ENCODE measurements at regions not wholly inside any gene's neighbourhood (a gene's known extent, or its start where the extent isn't known, plus 50 kb on each side); places are given as distances from the start of the nearest gene placed in this dataset.

- Histone ChIP-seq H2AFZ (ENCODE audit: low read depth, low read length) (no peak overlapping the region), H3F3A (ENCODE audit: insufficient read depth, low read length, poor library complexity, severe bottlenecking) (no peaks in the 10 kb centered on the region), H3K4me2 (ENCODE audit: low read length) (no peak overlapping the region), H3K27me3 (ENCODE audit: insufficient read depth, low read depth, low read length) (no peaks in the 10 kb centered on the region), H4K20me1 (ENCODE audit: insufficient read depth) (no peaks in the 10 kb centered on the region), H3K9ac (ENCODE audit: low read length) (no peak overlapping the region), H3K36me3 (ENCODE audit: insufficient read depth, low read length) (no peaks in the 10 kb centered on the region), H3K79me2 (replicated peaks; ENCODE audit: insufficient read depth, low read length) (no peaks in the 10 kb centered on the region), H3K4me3 (ENCODE audit: low read length) (no peak overlapping the region), H3K9me2 (ENCODE audit: insufficient read depth, low read length) (no peaks in the 10 kb centered on the region), H3K9me3 (ENCODE audit: low read length) (no peaks in the 10 kb centered on the region), H3K27ac (ENCODE audit: low read length) (no peak overlapping the region)
- TF ChIP-seq SMC3 (conservative IDR thresholded peaks at IDR 0.05; ENCODE audit: poor library complexity): no peak
- TF ChIP-seq, protein P1, sequence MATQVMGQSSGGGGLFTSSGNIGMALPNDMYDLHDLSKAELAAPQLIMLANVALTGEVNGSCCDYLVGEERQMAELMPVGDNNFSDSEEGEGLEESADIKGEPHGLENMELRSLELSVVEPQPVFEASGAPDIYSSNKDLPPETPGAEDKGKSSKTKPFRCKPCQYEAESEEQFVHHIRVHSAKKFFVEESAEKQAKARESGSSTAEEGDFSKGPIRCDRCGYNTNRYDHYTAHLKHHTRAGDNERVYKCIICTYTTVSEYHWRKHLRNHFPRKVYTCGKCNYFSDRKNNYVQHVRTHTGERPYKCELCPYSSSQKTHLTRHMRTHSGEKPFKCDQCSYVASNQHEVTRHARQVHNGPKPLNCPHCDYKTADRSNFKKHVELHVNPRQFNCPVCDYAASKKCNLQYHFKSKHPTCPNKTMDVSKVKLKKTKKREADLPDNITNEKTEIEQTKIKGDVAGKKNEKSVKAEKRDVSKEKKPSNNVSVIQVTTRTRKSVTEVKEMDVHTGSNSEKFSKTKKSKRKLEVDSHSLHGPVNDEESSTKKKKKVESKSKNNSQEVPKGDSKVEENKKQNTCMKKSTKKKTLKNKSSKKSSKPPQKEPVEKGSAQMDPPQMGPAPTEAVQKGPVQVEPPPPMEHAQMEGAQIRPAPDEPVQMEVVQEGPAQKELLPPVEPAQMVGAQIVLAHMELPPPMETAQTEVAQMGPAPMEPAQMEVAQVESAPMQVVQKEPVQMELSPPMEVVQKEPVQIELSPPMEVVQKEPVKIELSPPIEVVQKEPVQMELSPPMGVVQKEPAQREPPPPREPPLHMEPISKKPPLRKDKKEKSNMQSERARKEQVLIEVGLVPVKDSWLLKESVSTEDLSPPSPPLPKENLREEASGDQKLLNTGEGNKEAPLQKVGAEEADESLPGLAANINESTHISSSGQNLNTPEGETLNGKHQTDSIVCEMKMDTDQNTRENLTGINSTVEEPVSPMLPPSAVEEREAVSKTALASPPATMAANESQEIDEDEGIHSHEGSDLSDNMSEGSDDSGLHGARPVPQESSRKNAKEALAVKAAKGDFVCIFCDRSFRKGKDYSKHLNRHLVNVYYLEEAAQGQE (IDR thresholded peaks at IDR 0.05; ENCODE audit: borderline replicate concordance): no peak
- no peak for TF ChIP-seq POLR2AphosphoS5 (IDR thresholded peaks at IDR 0.05)
- no peak for TF ChIP-seq EP300 (conservative IDR thresholded peaks at IDR 0.05; ENCODE audit: poor library complexity, severe bottlenecking)
- TF ChIP-seq EZH2 (IDR thresholded peaks at IDR 0.05; ENCODE audit: borderline replicate concordance, insufficient read depth, low read length, poor library complexity, severe bottlenecking): no peak
These were observed 395.2 kb upstream of the ZNF462 start for GRCh38 chr9:106467865-106468164.

DNA sequence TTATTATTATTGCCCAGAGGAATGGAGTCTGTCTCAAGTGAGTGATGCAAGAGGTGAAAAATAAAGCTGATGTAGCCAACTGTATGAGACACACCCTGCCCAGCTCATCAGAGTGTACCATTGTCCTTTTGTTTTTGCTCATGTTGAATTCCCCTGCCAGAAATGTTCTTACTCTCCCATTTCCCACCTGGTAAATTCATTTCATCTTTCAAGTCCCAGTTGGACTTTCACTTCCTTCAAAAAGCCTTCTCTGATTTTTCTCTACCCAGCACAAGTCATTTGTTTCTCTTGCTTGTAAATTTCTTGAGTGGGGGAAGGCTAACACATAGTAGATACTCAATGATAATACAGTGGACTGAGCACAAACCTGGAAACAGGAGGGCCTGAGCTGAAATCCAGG is 394.5 kb upstream of the ZNF462 start:
- no peaks in the 10 kb centered on the region for H4K20me1 ChIP-seq (ENCODE audit: insufficient read depth)
- no peak overlapping the region for H3K9ac ChIP-seq (ENCODE audit: low read length)
- no peak overlapping the region for H3K4me2 ChIP-seq (ENCODE audit: low read length)
- H3K79me2 ChIP-seq (replicated peaks; ENCODE audit: insufficient read depth, low read length): no peaks in the 10 kb centered on the region
- no peak overlapping the region for H3K4me3 ChIP-seq (ENCODE audit: low read length)
- H3K36me3 ChIP-seq (ENCODE audit: insufficient read depth, low read length): no peaks in the 10 kb centered on the region
- H2AFZ ChIP-seq (ENCODE audit: low read depth, low read length): no peak overlapping the region
- no peaks in the 10 kb centered on the region for H3K9me2 ChIP-seq (ENCODE audit: insufficient read depth, low read length)
- no peak for TF ChIP-seq SMC3 (conservative IDR thresholded peaks at IDR 0.05; ENCODE audit: poor library complexity)
- TF ChIP-seq, protein P2, sequence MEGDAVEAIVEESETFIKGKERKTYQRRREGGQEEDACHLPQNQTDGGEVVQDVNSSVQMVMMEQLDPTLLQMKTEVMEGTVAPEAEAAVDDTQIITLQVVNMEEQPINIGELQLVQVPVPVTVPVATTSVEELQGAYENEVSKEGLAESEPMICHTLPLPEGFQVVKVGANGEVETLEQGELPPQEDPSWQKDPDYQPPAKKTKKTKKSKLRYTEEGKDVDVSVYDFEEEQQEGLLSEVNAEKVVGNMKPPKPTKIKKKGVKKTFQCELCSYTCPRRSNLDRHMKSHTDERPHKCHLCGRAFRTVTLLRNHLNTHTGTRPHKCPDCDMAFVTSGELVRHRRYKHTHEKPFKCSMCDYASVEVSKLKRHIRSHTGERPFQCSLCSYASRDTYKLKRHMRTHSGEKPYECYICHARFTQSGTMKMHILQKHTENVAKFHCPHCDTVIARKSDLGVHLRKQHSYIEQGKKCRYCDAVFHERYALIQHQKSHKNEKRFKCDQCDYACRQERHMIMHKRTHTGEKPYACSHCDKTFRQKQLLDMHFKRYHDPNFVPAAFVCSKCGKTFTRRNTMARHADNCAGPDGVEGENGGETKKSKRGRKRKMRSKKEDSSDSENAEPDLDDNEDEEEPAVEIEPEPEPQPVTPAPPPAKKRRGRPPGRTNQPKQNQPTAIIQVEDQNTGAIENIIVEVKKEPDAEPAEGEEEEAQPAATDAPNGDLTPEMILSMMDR (IDR thresholded peaks at IDR 0.05; ENCODE audit: poor library complexity, severe bottlenecking): no peak
- TF ChIP-seq, protein P1 (IDR thresholded peaks at IDR 0.05; ENCODE audit: borderline replicate concordance): no peak
- TF ChIP-seq RAD21 (conservative IDR thresholded peaks at IDR 0.05): no peak
- no peak for TF ChIP-seq EZH2 (IDR thresholded peaks at IDR 0.05; ENCODE audit: borderline replicate concordance, insufficient read depth, low read length, poor library complexity, severe bottlenecking)
- TF ChIP-seq POLR2AphosphoS5 (IDR thresholded peaks at IDR 0.05): no peak
- no peak for TF ChIP-seq EP300 (conservative IDR thresholded peaks at IDR 0.05; ENCODE audit: poor library complexity, severe bottlenecking)
- TF ChIP-seq TAF1 (IDR thresholded peaks at IDR 0.05; ENCODE audit: low read depth): no peak
- TF ChIP-seq MXI1 (conservative IDR thresholded peaks at IDR 0.05; ENCODE audit: poor library complexity, severe bottlenecking): no peak
- no peak overlapping the region for H3K27ac ChIP-seq (ENCODE audit: low read length)
- H3F3A ChIP-seq (ENCODE audit: insufficient read depth, low read length, poor library complexity, severe bottlenecking): no peaks in the 10 kb centered on the region
- H3K9me3 ChIP-seq (ENCODE audit: low read length): no peaks in the 10 kb centered on the region
- no peaks in the 10 kb centered on the region for H3K27me3 ChIP-seq (ENCODE audit: insufficient read depth, low read depth, low read length)

Data from neural cell (in vitro differentiated cells).